K562 (cell line): ENCODE measurements at regions not wholly inside any gene's neighbourhood (a gene's known extent, or its start where the extent isn't known, plus 50 kb on each side); places are given as distances from the start of the nearest gene placed in this dataset.

Source experiments
- ATAC-seq: fragments of 200-7000 bp; cut with Tn5 transposase; 3 replicates; pipeline ENCODE4 v1.9.1; 2020; ENCODE audit warnings: moderate library complexity
- BruUV-seq: library from RNA; stranded (reverse); fragments of 400-500 nt; replicated peaks from 2 replicates; lab custom pipeline; 2021; lab: Mats Ljungman, UMichigan
- CTCF ChIA-PET: fragments of 300-600 bp; formaldehyde crosslinking; extraction: SDS; loops from one replicate; lab custom pipeline; 2021; ENCODE audit warnings: low intra/inter-chr PET ratio; lab: Yijun Ruan, JAX
- POLR2A ChIA-PET: fragments of 300-600, 350-650 bp; sonication (Branson Sonifier 250); formaldehyde crosslinking; extraction: SDS; loops from one replicate; lab custom pipeline; 2021; ENCODE audit warnings: antibody characterized with exemption, inconsistent platforms; lab: Yijun Ruan, JAX
- DNase-seq, 4 experiments: peaks; one replicate each; pipeline versions ENCODE4 v3.0.0 to v3.0.0-alpha.2; 2011 to 2018; ENCODE audit warnings: low spot score in 3 of 4, mixed read lengths in 3 of 4; ENCODE audit errors: extremely low read depth in 1 of 4
- FAIRE-seq: peaks from 2 replicates; lab custom pipeline; 2011; peaks lifted over from hg19 to GRCh38; lab: Jason Lieb, UNC
- H2AFZ ChIP-seq: 2 replicates; pipeline ENCODE4 v1.6.0; 2011; ENCODE audit warnings: low read depth, low read length, control low read depth, inconsistent platforms
- H3K27ac ChIP-seq: fragments of 200-600 bp; 3 replicates; pipeline ENCODE4 v1.8.0; 2011; ENCODE audit warnings: low read depth, mild to moderate bottlenecking, control low read depth, inconsistent platforms, low read length, moderate library complexity, mixed read lengths; ENCODE audit errors: extremely low read depth
- H3K27me3 ChIP-seq, 2 experiments: fragments of 300-600 bp in 1 of 2; 2 replicates in 1 of 2; 3 replicates in 1 of 2; pipeline versions ENCODE4 v1.6.0 to v1.8.0; 2011; ENCODE audit warnings: inconsistent platforms in 2 of 2, low read length in 2 of 2, mild to moderate bottlenecking in 1 of 2, mixed read lengths in 1 of 2, moderate library complexity in 1 of 2; ENCODE audit not compliant: control insufficient read depth in 2 of 2, insufficient read depth in 2 of 2
- H3K36me3 ChIP-seq: fragments of 300-600 bp; 3 replicates; pipeline ENCODE4 v1.8.0; 2011; ENCODE audit warnings: mild to moderate bottlenecking, low read length, inconsistent platforms; ENCODE audit not compliant: control insufficient read depth, insufficient read depth
- H3K4me1 ChIP-seq, 2 experiments: fragments of 200-600 bp in 1 of 2; replicated peaks in 1 of 2; 2 replicates in 1 of 2; 3 replicates in 1 of 2; pipeline versions ENCODE4 v1.5.1 to v1.8.0; 2011; ENCODE audit warnings: inconsistent platforms in 2 of 2, low read length in 2 of 2, mild to moderate bottlenecking in 1 of 2, mixed read lengths in 1 of 2, moderate library complexity in 1 of 2; ENCODE audit not compliant: control insufficient read depth in 2 of 2, insufficient read depth in 2 of 2
- H3K4me2 ChIP-seq: 2 replicates; pipeline ENCODE4 v1.6.1; 2011; ENCODE audit warnings: low read length, control low read depth, inconsistent platforms, mixed read lengths; ENCODE audit not compliant: insufficient read depth
- H3K4me3 ChIP-seq: fragments of 200-600 bp; sonication (generic), shearing (Covaris generic); 2 replicates; pipeline ENCODE4 v1.5.1; 2016; ENCODE audit warnings: control low read depth, inconsistent platforms
- H3K79me2 ChIP-seq: fragments of 200-600 bp; 3 replicates; pipeline ENCODE4 v1.8.0; 2011; ENCODE audit warnings: low read length, inconsistent platforms; ENCODE audit not compliant: control insufficient read depth, insufficient read depth
- H3K9ac ChIP-seq, 2 experiments: 2 replicates each; pipeline versions ENCODE4 v1.6.0 to v1.6.1; 2011; ENCODE audit warnings: low read depth in 2 of 2, low read length in 2 of 2, control low read depth in 1 of 2, inconsistent platforms in 1 of 2, mild to moderate bottlenecking in 1 of 2, mixed read lengths in 1 of 2; ENCODE audit not compliant: insufficient read depth in 1 of 2
- H3K9me1 ChIP-seq: one replicate; pipeline ENCODE4 v1.6.0; 2011; ENCODE audit warnings: inconsistent platforms, mild to moderate bottlenecking, low read length, moderate library complexity; ENCODE audit not compliant: control insufficient read depth, insufficient read depth
- H3K9me3 ChIP-seq: replicated peaks from 2 replicates; pipeline ENCODE4 v1.5.1; 2011; ENCODE audit warnings: low read depth, low read length, inconsistent platforms; ENCODE audit not compliant: control insufficient read depth, insufficient read depth
- H4K20me1 ChIP-seq: replicated peaks from 2 replicates; pipeline ENCODE4 v1.6.1; 2011; ENCODE audit warnings: low read length, inconsistent platforms, mixed read lengths; ENCODE audit not compliant: control insufficient read depth, insufficient read depth
- ARID3A ChIP-seq: IDR thresholded peaks from 2 replicates; pipeline ENCODE4 v1.6.1; 2012; ENCODE audit warnings: low read depth, low read length, improper control_type of control experiment, borderline replicate concordance
- ATF1 ChIP-seq, 2 experiments: fragments of 450-650 bp in 1 of 2; IDR thresholded peaks; 2 replicates each; pipeline ENCODE4 v1.6.1; 2016; ENCODE audit warnings: missing compliant biosample characterization in 1 of 2, missing genetic modification characterization in 1 of 2
- E2F3 ChIP-seq: fragments of 250-450 bp; sonication (Bioruptor Pico); IDR thresholded peaks from 2 replicates; pipeline ENCODE4 v1.4.0; 2020; ENCODE audit warnings: mild to moderate bottlenecking
- FOXA3 ChIP-seq, 2 experiments: fragments of 450-650 bp in 1 of 2; sonication (generic) in 1 of 2; formaldehyde crosslinking; IDR thresholded peaks in 1 of 2; conservative IDR thresholded peaks in 1 of 2; 2 replicates each; pipeline versions ENCODE4 v1.4.0 to v1.8.0; 2020 to 2022; ENCODE audit warnings: mild to moderate bottlenecking in 2 of 2, missing genetic modification reagents in 1 of 2
- FOXO4 ChIP-seq: fragments of 450-650 bp; formaldehyde crosslinking; IDR thresholded peaks from 2 replicates; pipeline ENCODE4 v1.4.0; 2020; ENCODE audit warnings: mild to moderate bottlenecking, moderate library complexity
- POLR2B ChIP-seq: fragments of 450-650 bp; IDR thresholded peaks from 2 replicates; pipeline ENCODE4 v1.6.1; 2018; ENCODE audit warnings: low read depth; ENCODE audit not compliant: partially characterized antibody
- TAL1 ChIP-seq: fragments of 450-650 bp; IDR thresholded peaks from 2 replicates; pipeline ENCODE4 v1.6.1; 2016; ENCODE audit warnings: mild to moderate bottlenecking
- ZNF143 ChIP-seq: sonication (generic); formaldehyde crosslinking; IDR thresholded peaks from 2 replicates; pipeline ENCODE4 v1.9.0; 2022; ENCODE audit warnings: mild to moderate bottlenecking, missing genetic modification reagents
- ZNF507 ChIP-seq: conservative IDR thresholded peaks from 2 replicates; pipeline ENCODE4 v1.6.1; 2017; ENCODE audit warnings: missing genetic modification characterization, missing compliant biosample characterization
- WGBS: fragments of 100-300 bp; shearing (Covaris generic); methylation state at CpG from one replicate; pipeline ENCODE4 v1.1.6; 2016; ENCODE audit warnings: low coverage, mixed read lengths; ENCODE audit not compliant: insufficient coverage; ENCODE audit errors: missing lambda C conversion rate; 5-methylcytosine and 5-hydroxymethylcytosine counted together
- in situ Hi-C: fragments of 300-500 bp; cut with MboI; formaldehyde crosslinking; loops from 4 replicates; pipeline ENCODE4 v1.15.0; 2018; ENCODE audit warnings: inconsistent platforms, mixed read lengths
- intact Hi-C: fragments of 100-400 bp; cut with micrococcal nuclease; formaldehyde crosslinking; loops from 2 replicates; pipeline ENCODE4 v1.14.2; 2022
- TF ChIP-seq, protein P1 (sequence below): fragments of 450-650 bp; IDR thresholded peaks from 2 replicates; pipeline ENCODE4 v1.6.1; 2017; ENCODE audit warnings: antibody characterized with exemption, mild to moderate bottlenecking
- TF ChIP-seq, protein P2 (sequence below): IDR thresholded peaks from 2 replicates; pipeline ENCODE4 v1.6.1; 2016; ENCODE audit warnings: missing genetic modification characterization, missing compliant biosample characterization

- H3K79me2 ChIP-seq = no peaks in the 10 kb centered on the region
- no peak overlapping the region for H3K4me3 ChIP-seq
- no peak for ATAC-seq
- in situ Hi-C loops = no loop called here
- no peak overlapping the region for H2AFZ ChIP-seq
- no peak overlapping the region for H3K4me2 ChIP-seq
- H4K20me1 ChIP-seq = no peaks in the 10 kb centered on the region
- no peaks in the 10 kb centered on the region for H3K9me1 ChIP-seq
- no peak for DNase-seq
- CTCF ChIA-PET = no interaction called here
- BruUV-seq = no TSS peak
- no peaks in the 10 kb centered on the region for H3K9me3 ChIP-seq
- H3K36me3 ChIP-seq = no peaks in the 10 kb centered on the region
- H3K27ac ChIP-seq = no peak overlapping the region
- WGBS = 0% methylated on average over 2 of the region's 3 CpGs
- POLR2A ChIA-PET = interaction anchor here (1.0 to 1.9 kb wide), 2 partner anchors 11 to 24 kb away, joined by 4 to 6 read pairs; no protein-coding TSS in a partner anchor
- H3K4me1 ChIP-seq = peaks cover 0 to 13% of the 10 kb centered on the region in 2 experiments; a peak in 2 of 5 replicates
- intact Hi-C loops = no loop called here
- 0 out of 4 replicates have a peak overlapping the region, but pooled peaks of 1 of the 2 experiments have one; percentile 5 for H3K9ac ChIP-seq
- no peak for FAIRE-seq
- H3K27me3 ChIP-seq = peaks cover 9 to 38% of the 10 kb centered on the region in 2 experiments; a peak in 4 of 5 replicates
- no peak for TF ChIP-seq ZNF507
- no peak for TF ChIP-seq ATF1 (CRISPR knock-in tag; IDR thresholded peaks at IDR 0.05)
- no peak for TF ChIP-seq ATF1 (tag; IDR thresholded peaks at IDR 0.05)
- TF ChIP-seq, protein P1, sequence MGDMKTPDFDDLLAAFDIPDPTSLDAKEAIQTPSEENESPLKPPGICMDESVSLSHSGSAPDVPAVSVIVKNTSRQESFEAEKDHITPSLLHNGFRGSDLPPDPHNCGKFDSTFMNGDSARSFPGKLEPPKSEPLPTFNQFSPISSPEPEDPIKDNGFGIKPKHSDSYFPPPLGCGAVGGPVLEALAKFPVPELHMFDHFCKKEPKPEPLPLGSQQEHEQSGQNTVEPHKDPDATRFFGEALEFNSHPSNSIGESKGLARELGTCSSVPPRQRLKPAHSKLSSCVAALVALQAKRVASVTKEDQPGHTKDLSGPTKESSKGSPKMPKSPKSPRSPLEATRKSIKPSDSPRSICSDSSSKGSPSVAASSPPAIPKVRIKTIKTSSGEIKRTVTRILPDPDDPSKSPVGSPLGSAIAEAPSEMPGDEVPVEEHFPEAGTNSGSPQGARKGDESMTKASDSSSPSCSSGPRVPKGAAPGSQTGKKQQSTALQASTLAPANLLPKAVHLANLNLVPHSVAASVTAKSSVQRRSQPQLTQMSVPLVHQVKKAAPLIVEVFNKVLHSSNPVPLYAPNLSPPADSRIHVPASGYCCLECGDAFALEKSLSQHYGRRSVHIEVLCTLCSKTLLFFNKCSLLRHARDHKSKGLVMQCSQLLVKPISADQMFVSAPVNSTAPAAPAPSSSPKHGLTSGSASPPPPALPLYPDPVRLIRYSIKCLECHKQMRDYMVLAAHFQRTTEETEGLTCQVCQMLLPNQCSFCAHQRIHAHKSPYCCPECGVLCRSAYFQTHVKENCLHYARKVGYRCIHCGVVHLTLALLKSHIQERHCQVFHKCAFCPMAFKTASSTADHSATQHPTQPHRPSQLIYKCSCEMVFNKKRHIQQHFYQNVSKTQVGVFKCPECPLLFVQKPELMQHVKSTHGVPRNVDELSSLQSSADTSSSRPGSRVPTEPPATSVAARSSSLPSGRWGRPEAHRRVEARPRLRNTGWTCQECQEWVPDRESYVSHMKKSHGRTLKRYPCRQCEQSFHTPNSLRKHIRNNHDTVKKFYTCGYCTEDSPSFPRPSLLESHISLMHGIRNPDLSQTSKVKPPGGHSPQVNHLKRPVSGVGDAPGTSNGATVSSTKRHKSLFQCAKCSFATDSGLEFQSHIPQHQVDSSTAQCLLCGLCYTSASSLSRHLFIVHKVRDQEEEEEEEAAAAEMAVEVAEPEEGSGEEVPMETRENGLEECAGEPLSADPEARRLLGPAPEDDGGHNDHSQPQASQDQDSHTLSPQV = no peak
- TF ChIP-seq E2F3 (CRISPR knock-in tag) = no peak
- TF ChIP-seq, protein P2, sequence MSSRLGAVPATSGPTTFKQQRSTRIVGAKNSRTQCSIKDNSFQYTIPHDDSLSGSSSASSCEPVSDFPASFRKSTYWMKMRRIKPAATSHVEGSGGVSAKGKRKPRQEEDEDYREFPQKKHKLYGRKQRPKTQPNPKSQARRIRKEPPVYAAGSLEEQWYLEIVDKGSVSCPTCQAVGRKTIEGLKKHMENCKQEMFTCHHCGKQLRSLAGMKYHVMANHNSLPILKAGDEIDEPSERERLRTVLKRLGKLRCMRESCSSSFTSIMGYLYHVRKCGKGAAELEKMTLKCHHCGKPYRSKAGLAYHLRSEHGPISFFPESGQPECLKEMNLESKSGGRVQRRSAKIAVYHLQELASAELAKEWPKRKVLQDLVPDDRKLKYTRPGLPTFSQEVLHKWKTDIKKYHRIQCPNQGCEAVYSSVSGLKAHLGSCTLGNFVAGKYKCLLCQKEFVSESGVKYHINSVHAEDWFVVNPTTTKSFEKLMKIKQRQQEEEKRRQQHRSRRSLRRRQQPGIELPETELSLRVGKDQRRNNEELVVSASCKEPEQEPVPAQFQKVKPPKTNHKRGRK (tag) = no peak
- no peak for TF ChIP-seq FOXA3 (CRISPR knock-in tag; conservative IDR thresholded peaks at IDR 0.05 in 1 of 2, IDR thresholded peaks at IDR 0.05 in 1 of 2)
- TF ChIP-seq TAL1 = no peak
- TF ChIP-seq FOXO4 = no peak
- no peak for TF ChIP-seq POLR2B
- no peak for TF ChIP-seq ZNF143
- TF ChIP-seq ARID3A = no peak
These were observed 96.9 kb downstream of the NCR2 start for GRCh38 chr6:41432280-41432679.
